HG03457 (cell line): ENCODE measurements at regions not wholly inside any gene's neighbourhood (a gene's known extent, or its start where the extent isn't known, plus 50 kb on each side); places are given as distances from the start of the nearest gene placed in this dataset.
"Not testable (repeated sequence)": the region's sequence is repeated elsewhere in the genome, so short reads cannot be mapped to it uniquely, and the experiment has no call there.

Source experiments
- ATAC-seq: cut with Tn5 transposase; IDR thresholded peaks from one replicate; pipeline ENCODE4 v1.9.1; 2021; ENCODE audit warnings: moderate number of reproducible peaks; ENCODE audit not compliant: unreplicated experiment

- no peak for ATAC-seq
Measured at GRCh38 chr5:17951392-17952169, 317.3 kb downstream of the TAF11L14 start.

GRCh38 chr5:17952231-17952630, 318.0 kb downstream of the TAF11L14 start:
- no peak for ATAC-seq

GRCh38 chr5:17964067-17964466, 329.8 kb downstream of the TAF11L14 start:
- no peak for ATAC-seq

GRCh38 chr5:17966640-17967402, 332.6 kb downstream of the TAF11L14 start:
- ATAC-seq = no peak

GRCh38 chr5:17976404-17976803, 342.1 kb downstream of the TAF11L14 start:
- no peak for ATAC-seq

GRCh38 chr5:17978954-17979353, 344.7 kb downstream of the TAF11L14 start:
- ATAC-seq = no peak

- not testable (repeated sequence) for ATAC-seq
Measured at GRCh38 chr5:17982626-17983025, 348.4 kb downstream of the TAF11L14 start.

GRCh38 chr5:17989036-17989435, 354.8 kb downstream of the TAF11L14 start:
- no peak for ATAC-seq

- no peak for ATAC-seq
Measured at GRCh38 chr5:17989567-17990563, 355.6 kb downstream of the TAF11L14 start.

- no peak for ATAC-seq
Measured at GRCh38 chr5:17991775-17992174, 357.5 kb downstream of the TAF11L14 start.

GRCh38 chr5:17992291-17992690, 358.0 kb downstream of the TAF11L14 start:
- no peak for ATAC-seq

GRCh38 chr5:17995997-17996396, 361.7 kb downstream of the TAF11L14 start:
- ATAC-seq = no peak

GRCh38 chr5:17999858-18000257, 365.6 kb downstream of the TAF11L14 start:
- ATAC-seq = no peak

- ATAC-seq = no peak
Measured at GRCh38 chr5:18000744-18001143, 366.5 kb downstream of the TAF11L14 start.

GRCh38 chr5:18003312-18003711, 369.1 kb downstream of the TAF11L14 start:
- ATAC-seq = no peak

GRCh38 chr5:18003784-18004183, 369.5 kb downstream of the TAF11L14 start:
- ATAC-seq = no peak

- not testable (repeated sequence) for ATAC-seq
Measured at GRCh38 chr5:18006235-18006634, 372.0 kb downstream of the TAF11L14 start.

- ATAC-seq = no peak
Measured at GRCh38 chr5:18008940-18009339, 374.7 kb downstream of the TAF11L14 start.

GRCh38 chr5:18010053-18010452, 375.8 kb downstream of the TAF11L14 start:
- no peak for ATAC-seq

- ATAC-seq = no peak
Measured at GRCh38 chr5:18018472-18018871, 384.2 kb downstream of the TAF11L14 start.

- no peak for ATAC-seq
Measured at GRCh38 chr5:18023275-18023674, 389.0 kb downstream of the TAF11L14 start.
